PC-9 (cell line): ENCODE measurements at regions not wholly inside any gene's neighbourhood (a gene's known extent, or its start where the extent isn't known, plus 50 kb on each side); places are given as distances from the start of the nearest gene placed in this dataset.

ENCODE experiments used
- BruUV-seq: library from RNA; stranded (reverse); fragments of 400-500 nt; replicated peaks from 2 replicates; lab custom pipeline; 2021; lab: Mats Ljungman, UMichigan
- CTCF ChIA-PET: fragments of 300-600 bp; sonication (Branson Sonifier 250); formaldehyde crosslinking; loops from one replicate; lab custom pipeline; 2022; ENCODE audit warnings: antibody characterized with exemption; lab: Charles Lee
- POLR2A ChIA-PET: fragments of 300-600 bp; sonication (Branson Sonifier 250); formaldehyde crosslinking; loops from one replicate; lab custom pipeline; 2022; ENCODE audit warnings: antibody characterized with exemption; ENCODE audit not compliant: unreplicated experiment; lab: Charles Lee
- DNase-seq, 2 experiments: peaks; one replicate each; pipeline versions ENCODE4 v3.0.0 to v3.0.0-alpha.2; 2015 to 2022; ENCODE audit warnings: mixed read lengths in 1 of 2
- H2AFZ ChIP-seq: fragments of 200-600 bp; sonication (generic); 2 replicates; pipeline ENCODE4 v1.8.1; 2017; ENCODE audit warnings: antibody characterized with exemption
- H3F3A ChIP-seq: fragments of 200-600 bp; sonication (generic); 2 replicates; pipeline ENCODE4 v1.8.1; 2017; ENCODE audit warnings: antibody characterized with exemption, mild to moderate bottlenecking, low read depth; ENCODE audit not compliant: insufficient read depth
- H3K27ac ChIP-seq: fragments of 200-600 bp; sonication (generic); 2 replicates; pipeline ENCODE4 v1.6.1; 2016; ENCODE audit warnings: mixed run types
- H3K27me3 ChIP-seq: fragments of 200-600 bp; sonication (generic); 2 replicates; pipeline ENCODE4 v1.6.1; 2016; ENCODE audit warnings: low read depth, mixed run types; ENCODE audit not compliant: insufficient read depth
- H3K36me3 ChIP-seq: fragments of 200-600 bp; sonication (generic); 2 replicates; pipeline ENCODE4 v1.6.1; 2016; ENCODE audit warnings: low read depth, mixed run types
- H3K4me1 ChIP-seq: fragments of 200-600 bp; sonication (generic); replicated peaks from 2 replicates; pipeline ENCODE4 v1.6.1; 2016; ENCODE audit warnings: mixed run types; ENCODE audit not compliant: insufficient read depth
- H3K4me2 ChIP-seq: fragments of 200-600 bp; sonication (generic); 2 replicates; pipeline ENCODE4 v1.6.1; 2017; ENCODE audit warnings: mixed run types
- H3K4me3 ChIP-seq: fragments of 200-600 bp; sonication (generic); 2 replicates; pipeline ENCODE4 v1.6.1; 2016; ENCODE audit warnings: mixed run types
- H3K79me2 ChIP-seq: fragments of 200-600 bp; sonication (generic); 2 replicates; pipeline ENCODE4 v1.6.1; 2017; ENCODE audit warnings: low read depth, mixed run types
- H3K9me2 ChIP-seq: fragments of 200-600 bp; sonication (generic); 2 replicates; pipeline ENCODE4 v1.8.1; 2017; ENCODE audit warnings: mild to moderate bottlenecking; ENCODE audit not compliant: insufficient read depth
- H3K9me3 ChIP-seq: fragments of 200-600 bp; sonication (generic); 2 replicates; pipeline ENCODE4 v1.8.1; 2016; ENCODE audit warnings: low read depth; ENCODE audit not compliant: insufficient read depth
- H4K20me1 ChIP-seq: fragments of 200-600 bp; sonication (generic); 2 replicates; pipeline ENCODE4 v1.8.1; 2017; ENCODE audit not compliant: insufficient read depth
- CTCF ChIP-seq: fragments of 200-600 bp; sonication (generic); conservative IDR thresholded peaks from 2 replicates; pipeline ENCODE4 v1.6.1; 2017; ENCODE audit warnings: mixed run types, antibody characterized with exemption, mild to moderate bottlenecking, moderate library complexity
- EZH2 ChIP-seq: fragments of 200-600 bp; sonication (generic); IDR thresholded peaks from 2 replicates; pipeline ENCODE4 v1.8.0; 2017; ENCODE audit warnings: antibody characterized with exemption, low read depth
- intact Hi-C: fragments of 100-400 bp; cut with micrococcal nuclease; formaldehyde crosslinking; loops from one replicate; pipeline ENCODE4 v1.10.0; 2022; ENCODE audit not compliant: unreplicated experiment

DNA sequence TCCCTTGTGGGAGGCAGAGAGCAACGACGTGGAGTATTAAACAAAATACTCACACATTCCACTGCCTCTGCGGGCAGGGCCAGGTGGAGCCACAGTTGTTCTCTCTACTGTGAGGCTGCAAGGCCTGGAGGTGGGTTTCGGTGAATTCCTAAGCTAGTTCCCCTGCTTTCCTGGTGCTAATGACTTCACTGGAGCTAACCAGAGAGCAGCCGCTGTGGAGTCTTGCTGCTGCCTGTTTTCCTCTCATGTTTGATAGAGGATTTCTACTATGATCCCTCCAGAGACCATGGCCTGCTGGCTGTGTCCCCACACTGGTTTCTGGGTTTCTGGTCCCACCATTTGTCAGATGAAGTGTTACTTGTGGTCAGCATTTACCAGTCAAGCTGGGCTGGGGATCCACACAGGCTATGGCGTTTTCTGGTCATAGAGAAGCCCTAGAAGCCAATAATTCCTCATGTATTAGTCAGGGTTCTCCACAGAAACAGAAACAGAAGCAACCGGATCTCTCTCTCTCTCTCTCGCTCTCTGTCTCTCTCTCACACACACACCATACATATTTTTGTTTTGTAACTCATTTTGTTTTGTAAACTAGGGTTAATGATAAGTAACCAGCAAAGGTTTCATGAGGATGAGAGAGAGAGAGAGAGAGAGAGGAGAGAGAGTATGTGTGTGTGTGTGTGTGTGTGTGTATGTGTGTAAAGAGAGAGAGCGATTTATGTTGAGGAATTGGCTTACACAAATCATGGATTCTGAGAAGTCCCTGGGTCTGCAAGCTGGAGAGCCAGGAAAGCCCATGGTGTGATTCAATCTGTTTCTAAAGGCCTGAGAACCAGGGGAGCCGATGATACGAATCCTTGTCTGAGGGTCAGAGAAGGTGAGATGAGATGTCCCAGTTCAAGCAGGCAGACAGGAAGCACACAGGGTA is 403.0 kb downstream of the GADD45G start:
- TF ChIP-seq EZH2 (no peak), CTCF (no peak)
- H3K4me1 ChIP-seq: no peaks in the 10 kb centered on the region
- no peak overlapping the region for H3K27ac ChIP-seq
- no peaks in the 10 kb centered on the region for H3K9me3 ChIP-seq
- POLR2A ChIA-PET: no interaction called here
- H3K79me2 ChIP-seq: no peaks in the 10 kb centered on the region
- CTCF ChIA-PET: interaction anchor here (0.7 kb wide), 1 partner anchor 319 kb away, joined by 5 read pairs; no protein-coding TSS in a partner anchor
- no peaks in the 10 kb centered on the region for H4K20me1 ChIP-seq
- intact Hi-C loops: no loop called here
- H3F3A ChIP-seq: no peaks in the 10 kb centered on the region
- H3K4me2 ChIP-seq: no peak overlapping the region
- no peak for DNase-seq
- H3K4me3 ChIP-seq: no peak overlapping the region
- no peaks in the 10 kb centered on the region for H3K9me2 ChIP-seq
- no TSS peak for BruUV-seq
- H3K36me3 ChIP-seq: no peaks in the 10 kb centered on the region
- H3K27me3 ChIP-seq: peaks cover 62% of the 10 kb centered on the region
- H2AFZ ChIP-seq: no peak overlapping the region

DNA sequence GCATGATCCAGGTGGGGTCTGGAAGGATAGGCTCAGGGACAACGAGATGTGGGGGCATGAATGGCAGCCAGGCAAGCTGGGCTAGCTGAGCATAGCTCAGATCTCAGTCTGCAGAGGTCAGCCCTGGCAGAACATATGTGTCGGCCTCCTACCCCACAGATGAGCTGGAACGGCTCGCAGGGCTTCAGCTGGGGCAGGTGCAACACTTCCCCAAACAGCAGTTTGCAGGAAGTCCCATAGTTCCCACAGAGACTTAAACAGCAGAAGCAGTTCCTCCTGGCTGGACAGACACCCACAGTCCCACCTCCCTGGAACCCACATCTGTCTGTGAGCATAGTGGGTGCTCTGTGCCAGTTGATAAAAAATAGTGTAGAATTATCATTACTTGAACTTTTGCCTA is 404.6 kb downstream of the GADD45G start:
- no peaks in the 10 kb centered on the region for H3K9me2 ChIP-seq
- H3K27me3 ChIP-seq: peaks cover 68% of the 10 kb centered on the region
- H3K4me1 ChIP-seq: no peaks in the 10 kb centered on the region
- H3K27ac ChIP-seq: no peak overlapping the region
- CTCF ChIA-PET: no interaction called here
- H3K36me3 ChIP-seq: no peaks in the 10 kb centered on the region
- H3F3A ChIP-seq: no peaks in the 10 kb centered on the region
- intact Hi-C loops: no loop called here
- H3K9me3 ChIP-seq: no peaks in the 10 kb centered on the region
- DNase-seq: no peak
- H3K79me2 ChIP-seq: no peaks in the 10 kb centered on the region
- no peak overlapping the region for H3K4me3 ChIP-seq
- TF ChIP-seq EZH2 (no peak), CTCF (no peak)
- H2AFZ ChIP-seq: no peak overlapping the region
- POLR2A ChIA-PET: no interaction called here
- BruUV-seq: no TSS peak
- H4K20me1 ChIP-seq: no peaks in the 10 kb centered on the region
- no peak overlapping the region for H3K4me2 ChIP-seq

DNA sequence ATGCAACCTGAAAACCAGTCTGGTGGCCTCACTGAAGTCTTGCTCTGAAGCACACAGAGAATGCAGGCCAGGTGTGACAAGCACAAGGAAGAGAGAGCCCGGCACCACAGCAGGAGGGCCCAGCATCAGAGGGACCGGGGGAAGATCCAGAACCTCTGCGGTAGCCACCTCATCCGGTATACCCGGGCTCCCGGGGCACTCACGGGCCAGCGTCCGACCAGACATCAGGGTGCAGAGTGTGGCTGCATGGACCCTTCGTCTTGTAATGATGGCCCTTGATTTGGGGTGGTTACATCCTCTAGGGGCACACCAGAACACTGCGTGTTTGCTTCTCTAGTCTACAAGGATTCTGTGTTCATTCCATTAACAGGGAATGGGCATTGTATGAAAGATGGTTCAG is 406.0 kb downstream of the GADD45G start:
- Histone ChIP-seq H3K27me3 (peaks cover 62% of the 10 kb centered on the region), H3K4me3 (no peak overlapping the region), H3K9me3 (no peaks in the 10 kb centered on the region), H2AFZ (no peak overlapping the region), H3K4me2 (no peak overlapping the region), H3K9me2 (no peaks in the 10 kb centered on the region), H3F3A (no peaks in the 10 kb centered on the region), H3K4me1 (no peaks in the 10 kb centered on the region), H3K36me3 (no peaks in the 10 kb centered on the region), H3K79me2 (no peaks in the 10 kb centered on the region), H4K20me1 (no peaks in the 10 kb centered on the region), H3K27ac (no peak overlapping the region)
- no peak for TF ChIP-seq EZH2
- TF ChIP-seq CTCF: no peak
- CTCF ChIA-PET: no interaction called here
- intact Hi-C loops: no loop called here
- POLR2A ChIA-PET: no interaction called here
- DNase-seq: no peak
- BruUV-seq: no TSS peak
